Smooth muscle cell (in vitro differentiated cells): ENCODE measurements at regions not wholly inside any gene's neighbourhood (a gene's known extent, or its start where the extent isn't known, plus 50 kb on each side); places are given as distances from the start of the nearest gene placed in this dataset.

Experiments
- DNase-seq: peaks from one replicate; lab custom pipeline; 2025; ENCODE audit not compliant: unreplicated experiment; lab: John Stamatoyannopoulos, UW
- H2AFZ ChIP-seq: fragments of 200-600 bp; sonication (generic); 2 replicates; pipeline ENCODE4 v1.6.0; 2016; ENCODE audit warnings: antibody characterized with exemption, low read depth, mild to moderate bottlenecking
- H3F3A ChIP-seq: fragments of 200-600 bp; sonication (generic); 2 replicates; pipeline ENCODE4 v1.6.0; 2017; ENCODE audit warnings: antibody characterized with exemption, low read depth
- H3K27ac ChIP-seq: fragments of 200-600 bp; sonication (generic); 2 replicates; pipeline ENCODE4 v1.5.1; 2016; ENCODE audit warnings: low read depth, mild to moderate bottlenecking
- H3K27me3 ChIP-seq: fragments of 200-600 bp; sonication (generic); 2 replicates; pipeline ENCODE4 v1.6.1; 2016; ENCODE audit warnings: low read depth, mild to moderate bottlenecking
- H3K36me3 ChIP-seq: fragments of 200-600 bp; sonication (generic); 2 replicates; pipeline ENCODE4 v1.5.1; 2016; ENCODE audit warnings: low read depth
- H3K4me1 ChIP-seq: fragments of 200-600 bp; sonication (generic); 2 replicates; pipeline ENCODE4 v1.5.1; 2016; ENCODE audit warnings: low read depth
- H3K4me2 ChIP-seq: fragments of 200-600 bp; sonication (generic); 2 replicates; pipeline ENCODE4 v1.6.0; 2016; ENCODE audit warnings: mild to moderate bottlenecking
- H3K4me3 ChIP-seq: fragments of 200-600 bp; sonication (generic); 2 replicates; pipeline ENCODE4 v1.5.1; 2016; ENCODE audit warnings: mild to moderate bottlenecking
- H3K79me2 ChIP-seq: fragments of 200-600 bp; sonication (generic); 2 replicates; pipeline ENCODE4 v1.6.0; 2016; ENCODE audit warnings: low read depth, mild to moderate bottlenecking
- H3K9ac ChIP-seq: fragments of 200-600 bp; sonication (generic); 2 replicates; pipeline ENCODE4 v1.6.0; 2016; ENCODE audit warnings: low read depth
- H3K9me3 ChIP-seq: fragments of 200-600 bp; sonication (generic); replicated peaks from 2 replicates; pipeline ENCODE4 v1.5.1; 2016; ENCODE audit warnings: low read depth
- H4K20me1 ChIP-seq: fragments of 200-600 bp; sonication (generic); 2 replicates; pipeline ENCODE4 v1.6.0; 2016; ENCODE audit warnings: low read depth
- WGBS: methylation state at CpG from one replicate; pipeline ENCODE4 v1.1.7; 2016; ENCODE audit warnings: low lambda C conversion rate; 5-methylcytosine and 5-hydroxymethylcytosine counted together
- TF ChIP-seq, protein P1 (sequence below): fragments of 200-600 bp; sonication (generic); IDR thresholded peaks from 2 replicates; pipeline ENCODE4 v1.5.1; 2017; ENCODE audit warnings: borderline replicate concordance, mild to moderate bottlenecking, antibody characterized with exemption; ENCODE audit not compliant: insufficient read depth, poor library complexity, severe bottlenecking

DNA sequence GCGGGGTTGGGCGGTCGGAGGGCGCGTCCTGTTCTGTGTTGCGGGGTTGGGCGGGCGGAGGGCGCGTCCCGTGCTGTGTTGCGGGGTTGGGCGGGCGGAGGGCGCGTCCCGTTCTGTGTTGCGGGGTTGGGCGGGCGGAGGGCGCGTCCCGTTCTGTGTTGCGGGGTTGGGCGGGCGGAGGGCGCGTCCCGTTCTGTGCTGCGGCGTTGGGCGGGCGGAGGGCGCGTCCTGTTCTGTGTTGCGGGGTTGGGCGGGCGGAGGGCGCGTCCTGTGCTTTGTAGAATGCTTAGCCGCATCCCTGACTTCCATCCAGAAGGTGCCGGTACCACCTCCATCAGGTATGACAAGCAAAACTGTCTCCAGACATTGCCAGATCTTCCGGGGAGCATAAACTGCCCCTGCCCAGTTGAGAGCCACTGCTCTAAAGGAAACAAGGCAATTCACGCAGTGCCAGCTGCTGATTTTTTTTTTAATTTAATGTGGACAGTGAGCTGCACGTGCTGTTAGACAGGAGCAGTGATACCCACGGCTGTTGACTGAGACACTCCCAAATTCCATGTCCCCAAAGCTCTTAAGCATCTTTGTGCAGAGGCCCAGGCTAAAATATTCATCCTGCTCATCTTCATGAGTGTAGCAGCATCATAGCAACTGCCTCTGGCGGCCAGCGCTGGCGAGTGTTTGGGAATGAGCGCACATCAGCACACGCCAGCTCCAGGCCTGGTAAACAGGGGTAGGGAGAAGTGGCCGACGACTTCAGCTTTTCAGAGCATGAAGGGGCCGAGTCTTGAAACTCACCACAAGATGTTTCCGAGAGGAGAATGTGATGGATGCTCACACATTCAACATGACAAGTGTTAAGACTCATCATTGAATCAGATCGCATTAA lies 284.4 kb upstream of the CDH4 start:
- Histone ChIP-seq H3K79me2 (no peaks in the 10 kb centered on the region), H3K4me1 (no peaks in the 10 kb centered on the region), H3K4me2 (no peak overlapping the region), H3K36me3 (no peaks in the 10 kb centered on the region), H3F3A (no peaks in the 10 kb centered on the region), H2AFZ (no peak overlapping the region), H3K9me3 (no peaks in the 10 kb centered on the region), H3K9ac (no peak overlapping the region), H3K4me3 (no peak overlapping the region), H4K20me1 (no peaks in the 10 kb centered on the region), H3K27me3 (no peaks in the 10 kb centered on the region), H3K27ac (no peak overlapping the region)
- DNase-seq = no peak
- WGBS = 91% methylated on average over 21 of the region's 56 CpGs
- TF ChIP-seq, protein P1, sequence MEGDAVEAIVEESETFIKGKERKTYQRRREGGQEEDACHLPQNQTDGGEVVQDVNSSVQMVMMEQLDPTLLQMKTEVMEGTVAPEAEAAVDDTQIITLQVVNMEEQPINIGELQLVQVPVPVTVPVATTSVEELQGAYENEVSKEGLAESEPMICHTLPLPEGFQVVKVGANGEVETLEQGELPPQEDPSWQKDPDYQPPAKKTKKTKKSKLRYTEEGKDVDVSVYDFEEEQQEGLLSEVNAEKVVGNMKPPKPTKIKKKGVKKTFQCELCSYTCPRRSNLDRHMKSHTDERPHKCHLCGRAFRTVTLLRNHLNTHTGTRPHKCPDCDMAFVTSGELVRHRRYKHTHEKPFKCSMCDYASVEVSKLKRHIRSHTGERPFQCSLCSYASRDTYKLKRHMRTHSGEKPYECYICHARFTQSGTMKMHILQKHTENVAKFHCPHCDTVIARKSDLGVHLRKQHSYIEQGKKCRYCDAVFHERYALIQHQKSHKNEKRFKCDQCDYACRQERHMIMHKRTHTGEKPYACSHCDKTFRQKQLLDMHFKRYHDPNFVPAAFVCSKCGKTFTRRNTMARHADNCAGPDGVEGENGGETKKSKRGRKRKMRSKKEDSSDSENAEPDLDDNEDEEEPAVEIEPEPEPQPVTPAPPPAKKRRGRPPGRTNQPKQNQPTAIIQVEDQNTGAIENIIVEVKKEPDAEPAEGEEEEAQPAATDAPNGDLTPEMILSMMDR = no peak

DNA sequence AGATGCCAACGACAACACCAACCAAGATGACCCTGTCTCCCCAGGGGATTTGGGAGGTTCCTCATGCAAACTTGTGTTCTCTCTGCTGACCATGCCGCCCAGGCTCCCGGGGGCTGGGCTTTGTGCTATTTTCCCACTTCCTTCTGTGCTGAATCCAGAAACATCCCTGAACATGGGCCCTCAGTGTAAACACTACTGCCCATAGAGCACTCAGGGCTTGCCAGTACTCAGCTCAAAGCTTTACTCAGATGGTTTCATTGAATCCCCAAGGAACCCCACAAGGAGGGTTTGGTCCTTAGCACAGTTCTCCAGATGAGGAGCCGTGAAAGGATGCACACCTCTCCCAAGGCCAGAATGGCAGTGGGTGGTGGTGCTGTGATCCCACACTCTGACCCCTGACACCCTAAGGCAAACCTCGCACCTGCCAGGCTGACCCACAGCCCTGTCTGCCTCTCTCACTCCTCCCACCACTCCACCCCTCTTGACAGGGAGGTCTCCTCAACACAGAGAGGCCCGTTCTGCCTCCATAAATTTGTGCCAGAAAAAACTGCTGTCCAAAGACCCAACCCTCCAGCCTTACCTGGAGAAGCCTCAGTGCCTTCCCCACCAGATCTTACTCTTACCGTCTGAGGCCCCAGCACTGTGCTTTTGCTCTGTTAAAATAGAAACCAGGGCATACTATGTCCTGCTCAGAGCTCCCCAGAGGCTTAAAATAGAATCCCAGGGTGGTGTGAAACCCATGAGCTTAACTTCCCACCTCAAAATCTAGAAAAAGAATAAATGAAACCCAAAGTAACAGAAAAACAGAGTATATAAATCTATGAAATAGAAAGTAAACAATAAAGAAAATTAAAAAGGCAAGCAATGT lies 283.0 kb upstream of the CDH4 start:
- Histone ChIP-seq H3K9me3 (no peaks in the 10 kb centered on the region), H3F3A (no peaks in the 10 kb centered on the region), H2AFZ (no peak overlapping the region), H3K27me3 (no peaks in the 10 kb centered on the region), H3K27ac (no peak overlapping the region), H3K4me2 (no peak overlapping the region), H4K20me1 (no peaks in the 10 kb centered on the region), H3K4me1 (no peaks in the 10 kb centered on the region), H3K4me3 (no peak overlapping the region), H3K9ac (no peak overlapping the region), H3K79me2 (no peaks in the 10 kb centered on the region), H3K36me3 (no peaks in the 10 kb centered on the region)
- TF ChIP-seq, protein P1 = no peak
- 87% methylated on average over 7 of the region's 7 CpGs for WGBS
- no peak for DNase-seq

DNA sequence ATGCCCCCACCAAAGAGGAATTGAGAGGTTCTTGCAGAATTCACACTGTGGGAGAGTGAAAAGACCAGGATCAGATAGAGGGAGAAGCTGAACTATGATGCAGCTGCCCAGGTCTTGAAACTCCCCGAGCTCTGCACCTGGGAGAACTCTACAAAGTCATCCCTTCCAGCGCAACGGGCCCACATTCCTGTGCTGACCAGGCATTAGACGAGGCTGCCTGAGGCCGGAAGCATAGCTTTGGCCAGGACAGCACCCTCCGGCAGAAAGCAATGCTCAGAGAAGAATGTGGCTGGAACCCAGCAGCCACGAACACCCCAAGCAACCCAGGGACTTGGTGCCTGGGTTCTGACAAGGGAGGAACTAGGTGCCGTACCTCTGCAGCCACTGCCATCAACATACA lies 281.5 kb upstream of the CDH4 start:
- DNase-seq = no peak
- Histone ChIP-seq H3K79me2 (no peaks in the 10 kb centered on the region), H3K4me1 (no peaks in the 10 kb centered on the region), H3K4me2 (no peak overlapping the region), H3F3A (no peaks in the 10 kb centered on the region), H2AFZ (no peak overlapping the region), H4K20me1 (no peaks in the 10 kb centered on the region), H3K27me3 (no peaks in the 10 kb centered on the region), H3K9me3 (no peaks in the 10 kb centered on the region), H3K4me3 (no peak overlapping the region), H3K27ac (no peak overlapping the region), H3K9ac (no peak overlapping the region), H3K36me3 (no peaks in the 10 kb centered on the region)
- 48% methylated on average over 8 of the region's 8 CpGs for WGBS
- TF ChIP-seq, protein P1 = no peak
